Hematopoietic multipotent progenitor cell (in vitro differentiated cells): ENCODE measurements at regions not wholly inside any gene's neighbourhood (a gene's known extent, or its start where the extent isn't known, plus 50 kb on each side); places are given as distances from the start of the nearest gene placed in this dataset.
"Not testable (repeated sequence)": the region's sequence is repeated elsewhere in the genome, so short reads cannot be mapped to it uniquely, and the experiment has no call there.

Experiments used
- DNase-seq, 3 donors: peaks; one replicate each; pipeline ENCODE4 v3.0.0-alpha.2; 2011 to 2015; ENCODE audit warnings: low read depth in 2 of 3, low spot score in 2 of 3

DNA sequence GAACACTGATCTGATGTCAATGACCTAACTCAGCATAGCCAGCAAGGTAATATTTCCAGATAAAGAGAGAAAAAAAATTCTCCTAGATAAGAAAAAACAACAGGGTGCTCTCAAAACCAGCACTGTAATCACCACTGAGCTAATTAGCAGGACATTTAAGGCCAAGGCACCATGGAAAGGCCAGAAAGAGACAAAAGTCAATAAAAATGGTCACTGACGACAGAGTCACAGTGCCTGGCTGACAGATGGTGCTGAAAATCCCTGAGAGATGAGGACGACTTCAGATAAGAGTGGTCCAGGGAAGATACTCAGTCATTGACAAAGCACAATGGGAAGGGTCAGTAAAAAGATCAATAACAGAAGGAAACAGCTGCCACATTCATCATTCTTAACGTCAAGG, 186.7 kb downstream of the SPATA31A6 start:
- not testable (repeated sequence) for DNase-seq

DNA sequence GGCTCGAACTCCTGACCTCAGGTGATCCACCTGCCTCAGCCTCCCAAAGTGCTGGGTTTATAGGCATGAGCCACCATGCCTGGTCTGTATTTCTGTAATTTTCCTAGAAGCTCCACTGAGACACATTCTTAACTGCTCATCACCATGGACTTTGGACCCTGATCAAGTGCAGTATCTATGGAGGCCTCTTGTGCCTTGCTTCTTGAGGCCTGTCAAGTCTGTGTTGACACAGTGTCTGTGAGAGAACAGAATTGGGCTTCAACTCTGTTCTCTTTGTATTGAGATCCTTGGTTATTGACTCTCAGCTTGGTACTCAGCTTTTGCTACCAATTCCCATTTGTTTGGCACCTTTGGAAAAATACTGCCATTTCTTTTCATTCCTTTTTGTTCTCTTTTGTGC, 188.0 kb downstream of the SPATA31A6 start:
- not testable (repeated sequence) for DNase-seq

DNA sequence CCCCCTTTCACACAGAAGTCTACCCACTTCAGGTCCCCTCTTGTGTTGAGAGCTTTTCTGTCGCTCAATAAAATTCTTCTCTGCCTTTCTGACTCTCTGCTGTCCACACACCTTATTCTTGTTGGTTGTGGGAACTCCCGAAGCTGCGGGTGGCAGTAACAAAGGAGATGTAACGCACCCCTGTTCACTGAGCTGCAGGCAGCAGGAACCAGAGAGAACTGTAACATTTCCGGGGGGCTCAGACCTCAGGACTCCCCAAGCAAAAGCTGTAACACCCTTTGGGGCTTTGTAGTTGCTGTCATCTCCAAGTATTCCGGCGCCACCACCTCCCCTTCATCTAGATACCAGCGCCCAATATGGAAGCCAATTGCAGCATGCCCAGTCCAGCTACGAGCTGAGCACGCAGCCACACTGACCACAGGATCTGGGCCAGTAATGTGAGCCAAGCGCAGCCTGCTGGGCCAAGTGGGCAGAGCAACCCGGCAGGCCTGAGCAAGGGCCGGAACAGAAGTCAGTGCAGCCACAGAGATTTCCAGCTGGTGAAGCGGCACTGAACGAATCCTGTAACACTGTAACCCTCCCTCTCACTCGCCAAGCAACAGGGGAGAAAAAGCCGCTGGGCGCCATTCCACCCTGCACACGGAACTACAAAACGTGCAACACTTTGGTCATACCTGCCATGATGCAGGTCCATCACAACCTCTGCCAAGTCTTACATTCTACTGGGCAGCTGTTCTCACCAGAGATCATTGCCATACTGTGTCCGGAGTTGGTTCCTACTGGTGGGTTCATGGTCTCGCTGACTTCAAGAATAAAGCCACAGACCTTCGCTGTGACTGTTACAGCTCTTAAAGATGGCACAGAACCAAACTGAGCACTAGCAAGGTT, 194.3 kb downstream of the SPATA31A6 start:
- not testable (repeated sequence) for DNase-seq

DNA sequence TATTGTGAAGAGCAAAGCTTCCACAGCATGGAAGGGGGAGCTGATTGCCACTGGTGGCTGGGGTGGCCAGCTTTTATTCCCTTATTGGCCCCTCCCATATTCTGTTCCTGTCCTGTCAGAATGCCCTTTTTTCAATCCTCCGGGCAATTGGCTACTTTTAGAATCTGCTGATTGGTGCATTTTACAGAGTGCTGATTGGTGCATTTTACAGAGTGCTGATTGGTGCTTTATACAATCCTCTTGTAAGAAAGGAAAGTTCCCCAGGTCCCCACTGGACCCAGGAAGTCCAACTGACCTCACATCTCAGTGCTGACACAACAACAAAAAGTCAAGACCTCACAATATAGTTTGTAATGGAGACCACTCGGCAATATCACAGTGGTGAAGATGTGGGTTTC, 195.0 kb downstream of the SPATA31A6 start:
- DNase-seq, result no peak

DNA sequence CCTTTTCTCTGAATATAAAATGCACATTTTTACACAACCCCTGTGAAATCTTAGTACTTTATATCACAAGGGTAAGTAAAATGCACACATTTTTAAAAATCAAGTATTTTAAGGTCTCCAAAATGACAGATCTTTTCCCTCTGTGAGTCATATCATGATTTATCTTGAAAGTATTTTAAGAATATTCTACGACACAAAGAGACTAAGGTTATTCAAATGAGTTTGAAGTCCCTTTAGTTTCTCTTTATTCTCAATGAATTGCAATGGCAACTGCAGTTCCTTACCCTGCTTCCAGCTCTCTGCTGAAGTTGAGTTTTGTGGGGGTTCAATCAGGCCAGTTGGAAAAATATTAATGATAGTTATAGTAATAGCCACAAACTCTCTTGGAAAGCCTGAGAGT, 196.1 kb downstream of the SPATA31A6 start:
- not testable (repeated sequence) for DNase-seq

DNA sequence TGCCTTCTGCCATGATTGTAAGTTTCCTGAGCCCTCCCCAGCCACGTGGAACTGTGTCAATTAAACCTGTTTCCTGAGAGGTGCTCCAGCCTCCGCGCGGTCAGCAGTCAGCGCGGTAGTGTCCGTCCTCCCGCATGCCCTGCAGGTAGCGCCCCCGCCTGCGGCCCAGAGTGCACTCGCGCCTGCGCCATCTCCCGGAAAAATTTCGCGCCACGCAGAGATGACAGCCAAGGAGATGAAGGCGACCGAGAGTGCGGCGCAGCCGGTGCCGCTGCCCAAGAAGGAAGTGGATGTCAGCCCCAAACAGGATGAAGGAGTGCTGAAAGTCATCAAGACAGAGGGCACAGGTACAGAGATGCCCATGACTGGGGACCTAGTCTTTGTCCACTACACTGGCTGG, 201.1 kb downstream of the SPATA31A6 start:
- DNase-seq, result not testable (repeated sequence)

DNA sequence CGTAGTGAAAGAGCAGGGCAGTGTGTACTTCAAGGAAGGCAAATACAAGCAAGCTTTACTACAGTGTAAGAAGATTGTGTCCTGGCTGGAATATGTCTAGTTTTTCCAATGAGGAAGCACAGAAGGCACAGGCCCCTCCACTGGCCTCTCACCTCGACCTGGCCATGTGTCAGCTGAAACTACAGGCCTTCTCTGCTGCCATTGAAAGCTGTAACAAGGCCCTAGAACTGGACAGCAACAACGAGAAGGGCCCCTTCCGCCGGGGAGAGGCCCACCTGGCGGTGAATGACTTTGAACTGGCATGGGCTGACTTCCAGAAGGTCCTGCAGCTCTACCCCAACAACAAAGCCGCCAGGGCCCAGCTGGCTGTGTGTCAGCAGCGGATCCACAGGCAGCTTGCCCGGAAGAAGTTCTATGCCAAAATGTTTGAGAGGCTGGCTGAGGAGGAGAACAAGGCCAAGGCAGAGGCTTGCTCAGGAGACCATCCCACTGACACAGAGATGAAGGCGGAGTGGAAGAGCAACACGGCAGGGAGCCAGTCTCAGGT, 202.2 kb downstream of the SPATA31A6 start:
- not testable (repeated sequence) for DNase-seq

DNA sequence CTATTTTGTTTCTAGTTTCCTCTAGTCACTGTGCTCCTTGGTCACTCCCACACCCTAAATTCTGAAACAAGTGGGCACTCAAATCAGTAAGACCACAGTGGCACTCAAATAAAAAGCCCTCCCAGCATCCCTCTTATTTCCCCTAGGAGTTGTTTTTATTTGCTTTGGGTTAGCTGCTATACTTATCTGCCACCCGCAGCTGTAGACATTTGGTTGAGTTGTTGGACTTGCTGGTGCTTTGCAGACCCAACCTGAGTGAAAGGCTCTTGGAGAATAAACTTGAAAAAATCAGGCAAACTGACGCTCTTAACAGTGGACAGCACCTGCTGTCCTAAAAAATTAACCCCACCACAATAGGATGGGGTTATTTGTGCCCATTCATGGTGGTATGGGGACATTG, 203.0 kb downstream of the SPATA31A6 start:
- DNase-seq, result no peak

DNA sequence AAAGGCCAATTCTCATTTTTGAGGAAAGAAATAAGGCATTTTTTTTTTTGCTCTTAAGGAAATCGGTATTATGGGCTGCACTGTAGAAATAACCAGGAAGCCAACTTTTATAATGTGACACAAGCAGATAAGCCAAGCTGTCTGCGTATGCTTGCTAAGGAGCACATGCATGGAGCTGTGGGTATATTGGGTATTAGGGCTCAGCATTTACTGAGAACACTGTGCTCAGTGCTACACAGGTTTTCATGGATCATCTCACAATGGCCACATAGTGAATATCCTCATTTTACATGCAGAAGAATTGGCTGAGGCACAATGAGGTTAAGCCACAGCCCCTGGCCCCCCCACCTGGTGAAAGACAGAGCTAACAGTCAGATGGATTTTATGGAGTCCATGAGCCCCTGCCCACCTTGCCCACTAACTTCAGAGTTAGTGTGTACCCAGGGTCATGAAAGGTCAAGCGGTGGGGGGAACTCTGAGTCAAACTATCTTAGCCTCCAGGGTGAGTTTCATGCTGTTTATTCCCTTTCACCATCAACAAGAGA, 204.8 kb downstream of the SPATA31A6 start:
- no peak for DNase-seq

DNA sequence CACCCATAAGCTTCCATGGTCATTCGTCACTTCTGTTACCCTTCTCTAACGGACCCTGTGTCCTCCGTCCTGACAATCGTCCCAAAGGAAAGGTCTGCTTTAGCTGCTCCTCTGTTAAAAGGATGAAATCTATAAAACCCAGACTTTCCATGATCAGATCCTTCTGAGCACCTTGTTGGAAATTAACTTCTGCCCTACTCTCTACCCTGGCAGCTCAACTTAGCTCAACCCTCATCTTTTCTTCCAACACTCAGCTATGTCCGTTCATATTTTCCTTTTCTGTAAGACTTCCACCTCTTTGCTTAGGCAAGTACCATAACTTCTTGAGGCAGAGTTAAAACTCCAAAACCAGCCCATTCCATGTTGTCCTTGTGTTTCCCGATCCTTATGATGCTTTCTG, 205.4 kb downstream of the SPATA31A6 start:
- no peak for DNase-seq

DNA sequence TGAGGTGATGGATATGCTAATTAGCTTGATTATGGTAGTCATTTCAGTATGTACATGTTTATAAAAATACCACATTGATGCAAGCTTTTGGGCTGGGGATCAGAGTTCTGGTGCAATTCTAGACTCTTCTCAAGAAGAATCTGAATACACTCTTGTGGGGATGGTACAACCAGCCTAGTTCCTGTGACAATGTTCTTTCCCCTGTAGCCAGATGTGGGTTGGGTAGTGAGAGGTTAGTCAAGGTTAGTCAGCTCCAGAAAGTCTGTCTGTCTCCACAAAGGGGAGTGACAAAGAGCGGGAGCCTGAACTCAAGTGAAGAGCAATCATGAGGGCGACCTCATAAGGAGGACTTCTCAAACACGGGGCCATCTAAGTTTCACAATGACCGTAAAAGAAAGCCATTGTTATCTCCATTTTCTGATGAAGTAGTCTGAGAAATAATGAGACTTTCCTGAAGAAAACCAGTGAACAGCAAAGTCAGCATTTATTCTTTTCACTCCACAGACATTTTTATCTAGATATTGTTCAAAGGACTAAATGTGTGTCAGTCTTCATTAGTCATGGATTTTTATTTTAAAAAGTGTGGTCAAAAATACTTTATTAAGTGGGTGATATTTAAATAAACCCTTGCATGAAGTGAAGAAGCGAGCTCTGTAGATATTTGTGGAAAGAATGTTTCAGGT, 209.5 kb downstream of the SPATA31A6 start:
- not testable (repeated sequence) for DNase-seq

DNA sequence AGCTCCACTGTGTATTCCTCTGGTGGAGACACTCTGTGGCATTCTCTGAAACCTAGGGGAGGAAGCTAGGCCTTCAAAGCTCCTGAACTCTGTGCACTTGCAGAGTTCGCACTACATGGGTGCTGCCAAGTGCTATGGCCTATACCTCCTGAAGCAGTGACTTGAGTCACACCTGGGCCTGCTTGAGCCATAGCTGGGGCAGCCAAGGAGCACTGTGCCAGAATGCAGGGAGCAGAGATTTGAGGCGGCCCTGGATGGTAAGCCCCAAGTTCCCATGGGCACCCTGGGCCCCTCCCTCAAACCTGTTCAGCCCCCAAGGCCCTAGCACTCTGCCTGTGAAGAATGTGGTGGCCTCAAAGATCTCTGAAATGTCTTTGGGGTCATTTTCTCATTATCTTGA, 212.9 kb downstream of the SPATA31A6 start:
- DNase-seq, result no peak

DNA sequence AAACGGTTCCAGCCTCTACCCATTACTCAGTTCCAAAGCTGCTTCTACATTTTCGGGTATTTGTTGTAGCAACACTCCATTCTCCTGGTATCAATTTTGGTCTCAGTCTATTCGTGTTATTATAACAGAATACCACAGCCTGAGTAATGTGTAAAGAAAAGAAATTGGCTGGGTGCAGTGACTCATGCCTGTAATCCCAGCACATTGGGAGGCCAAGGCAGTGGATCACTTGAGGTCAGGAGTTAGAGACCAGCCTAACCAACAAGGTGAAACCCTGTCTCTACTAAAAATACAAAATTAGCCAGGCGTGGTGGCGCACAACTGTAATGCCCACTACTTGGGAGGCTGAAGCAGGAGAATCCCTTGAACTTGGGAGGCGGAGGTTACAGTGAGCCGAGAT, 213.9 kb downstream of the SPATA31A6 start:
- not testable (repeated sequence) for DNase-seq

DNA sequence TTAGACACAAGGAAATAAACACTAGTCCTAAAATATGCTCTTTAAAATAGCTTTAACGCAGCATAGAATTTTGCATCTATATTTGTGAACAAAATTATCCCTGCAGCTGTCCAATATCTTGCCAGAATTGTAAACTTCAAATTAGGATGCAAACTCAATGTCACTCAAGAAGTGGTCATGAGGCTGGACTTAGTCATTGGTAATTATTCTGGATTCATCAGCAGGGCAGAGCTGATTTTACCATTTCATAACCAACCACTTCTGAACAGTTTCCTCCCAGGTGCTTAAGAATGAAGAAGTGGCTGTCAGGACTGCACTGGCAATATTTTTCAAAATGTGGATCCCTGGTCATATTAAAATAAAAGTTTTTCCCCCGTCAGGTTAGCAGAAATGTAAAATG, 219.5 kb downstream of the SPATA31A6 start:
- DNase-seq, result not testable (repeated sequence)

DNA sequence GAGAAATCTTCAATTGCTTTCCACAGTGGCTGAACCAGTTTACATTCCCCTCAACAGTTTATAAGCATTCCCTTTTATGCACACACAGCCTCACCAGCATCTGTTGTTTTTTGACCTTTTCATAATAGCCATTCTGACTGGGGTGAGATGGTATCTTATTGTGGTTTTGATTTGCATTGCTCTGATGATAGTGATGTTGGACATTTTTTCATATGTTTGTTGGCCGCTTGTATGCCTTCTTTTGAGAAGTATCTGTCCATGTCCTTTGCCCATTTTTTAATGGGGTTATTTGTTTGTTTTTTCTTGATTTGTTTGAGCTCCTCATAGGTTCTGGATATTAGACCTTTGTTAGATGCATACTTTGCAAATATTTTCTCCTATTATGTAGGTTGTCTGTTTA, 226.1 kb downstream of the SPATA31A6 start:
- not testable (repeated sequence) for DNase-seq

DNA sequence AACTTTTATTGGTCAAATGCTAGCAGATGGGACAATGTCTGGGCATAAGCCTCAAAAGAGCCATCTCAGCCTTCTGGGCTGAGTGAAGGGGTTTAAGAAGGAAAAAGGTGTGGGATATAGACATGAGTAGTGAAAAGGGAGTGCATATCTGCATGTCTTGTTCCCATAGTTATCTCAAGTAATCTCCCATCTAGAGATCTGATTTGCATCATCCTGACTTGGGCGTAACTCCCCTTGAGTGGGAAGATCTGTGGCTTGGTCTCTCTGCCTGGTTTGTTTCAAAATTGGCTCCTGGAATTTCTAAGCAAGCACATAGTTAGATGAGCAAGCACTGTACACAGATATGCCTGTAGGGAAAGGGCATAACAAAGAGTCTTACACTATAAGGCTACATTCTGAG, 228.9 kb downstream of the SPATA31A6 start:
- DNase-seq, result not testable (repeated sequence)

DNA sequence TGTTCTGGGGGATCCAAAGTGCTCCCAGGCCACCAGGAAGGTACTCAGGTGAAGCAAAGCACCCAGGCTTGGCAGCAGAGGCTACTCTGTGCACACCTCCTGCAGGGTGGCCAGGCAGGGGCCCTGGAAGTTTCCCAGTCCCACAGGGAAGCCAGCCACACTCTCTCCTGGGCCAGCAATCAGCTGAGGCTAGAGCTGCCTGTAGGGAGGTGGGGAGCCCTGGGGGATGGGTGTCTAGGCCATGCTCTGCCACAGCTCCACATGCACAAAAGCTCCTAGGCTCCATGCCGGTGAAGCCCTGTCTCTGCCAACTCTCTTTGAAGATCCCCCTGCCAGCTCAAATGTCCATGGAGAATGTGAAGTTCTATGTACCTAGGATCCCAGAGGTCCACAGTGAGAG, 231.4 kb downstream of the SPATA31A6 start:
- not testable (repeated sequence) for DNase-seq

DNA sequence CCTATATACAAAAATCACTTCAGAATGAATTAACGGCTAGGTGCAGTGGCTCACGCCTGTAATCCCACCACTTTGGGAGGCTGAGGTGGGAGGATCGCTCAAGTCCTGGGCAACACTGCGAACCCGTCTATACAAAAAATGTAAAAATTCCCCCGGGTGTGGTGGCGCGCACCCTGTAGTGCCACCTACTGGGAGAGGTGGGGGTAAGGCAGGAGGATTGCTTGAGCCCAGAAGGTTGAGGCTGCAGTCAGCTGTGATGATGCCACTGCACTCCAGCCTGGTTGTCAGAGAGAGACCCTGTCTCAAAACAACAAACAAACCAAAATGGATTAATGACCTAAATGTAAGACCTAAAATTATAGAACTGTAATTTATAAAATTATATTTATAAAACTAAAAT, 236.2 kb downstream of the SPATA31A6 start:
- DNase-seq, result not testable (repeated sequence)

DNA sequence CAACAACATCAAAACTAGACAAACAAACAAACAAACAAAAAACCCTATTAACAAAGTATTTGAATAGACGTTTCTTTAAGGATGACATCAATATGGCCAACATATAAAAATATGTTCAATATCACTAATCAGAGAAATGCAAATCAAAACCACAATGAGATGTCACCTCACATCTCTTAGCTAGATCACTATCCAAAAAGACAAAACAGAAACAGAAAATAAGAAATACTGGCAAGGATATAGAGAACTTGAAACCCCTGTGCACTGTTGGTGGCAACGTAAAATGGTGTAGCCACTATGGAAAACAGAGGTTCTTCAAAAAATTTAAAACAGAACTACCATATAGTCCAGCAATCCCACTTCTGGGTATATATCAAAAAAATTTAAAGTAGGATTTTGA, 236.9 kb downstream of the SPATA31A6 start:
- not testable (repeated sequence) for DNase-seq

DNA sequence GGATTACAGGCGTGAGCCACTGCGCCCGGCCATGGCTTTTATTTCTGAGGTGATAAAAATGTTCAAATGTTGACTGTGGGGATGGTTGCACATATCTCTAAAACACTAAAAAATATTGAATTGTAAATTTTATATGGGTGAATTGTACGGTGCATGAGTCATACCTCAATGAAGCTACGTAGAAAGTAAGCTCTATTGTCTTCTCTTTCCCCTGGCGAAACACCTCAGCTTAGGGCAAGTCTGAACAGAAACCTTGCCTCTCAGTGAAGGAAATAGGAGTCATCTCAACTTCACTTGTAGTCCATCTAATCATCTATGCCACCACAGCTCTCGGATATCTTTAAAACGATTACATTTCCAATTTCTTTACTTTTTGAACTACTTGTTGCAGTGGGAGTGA, 238.2 kb downstream of the SPATA31A6 start:
- DNase-seq, result not testable (repeated sequence)
